NB4 (cell line): ENCODE measurements at regions not wholly inside any gene's neighbourhood (a gene's known extent, or its start where the extent isn't known, plus 50 kb on each side); places are given as distances from the start of the nearest gene placed in this dataset.
A peak's percentile ranks its signal among the peaks of the same experiment; 100 is the strongest.

Source experiments
- DNase-seq: peaks from one replicate; pipeline ENCODE4 v3.0.0; 2010; ENCODE audit warnings: low read depth
- H3K4me3 ChIP-seq: one replicate; pipeline ENCODE4 v1.5.1; 2011; ENCODE audit warnings: mild to moderate bottlenecking, low read depth, low read length, moderate library complexity
- CTCF ChIP-seq: IDR thresholded peaks from one replicate; pipeline ENCODE4 v1.5.1; 2012; ENCODE audit warnings: low read depth, low read length
- MYC ChIP-seq: IDR thresholded peaks from 2 replicates; pipeline ENCODE4 v1.6.1; 2011; ENCODE audit warnings: low read depth, low read length
- POLR2A ChIP-seq: IDR thresholded peaks from 2 replicates; pipeline ENCODE4 v1.6.1; 2011; ENCODE audit warnings: mild to moderate bottlenecking; ENCODE audit not compliant: insufficient read length; ENCODE audit errors: extremely low read depth
- TF ChIP-seq, protein P1 (sequence below): IDR thresholded peaks from 2 replicates; pipeline ENCODE4 v1.6.1; 2011; ENCODE audit warnings: low read depth, low read length

DNA sequence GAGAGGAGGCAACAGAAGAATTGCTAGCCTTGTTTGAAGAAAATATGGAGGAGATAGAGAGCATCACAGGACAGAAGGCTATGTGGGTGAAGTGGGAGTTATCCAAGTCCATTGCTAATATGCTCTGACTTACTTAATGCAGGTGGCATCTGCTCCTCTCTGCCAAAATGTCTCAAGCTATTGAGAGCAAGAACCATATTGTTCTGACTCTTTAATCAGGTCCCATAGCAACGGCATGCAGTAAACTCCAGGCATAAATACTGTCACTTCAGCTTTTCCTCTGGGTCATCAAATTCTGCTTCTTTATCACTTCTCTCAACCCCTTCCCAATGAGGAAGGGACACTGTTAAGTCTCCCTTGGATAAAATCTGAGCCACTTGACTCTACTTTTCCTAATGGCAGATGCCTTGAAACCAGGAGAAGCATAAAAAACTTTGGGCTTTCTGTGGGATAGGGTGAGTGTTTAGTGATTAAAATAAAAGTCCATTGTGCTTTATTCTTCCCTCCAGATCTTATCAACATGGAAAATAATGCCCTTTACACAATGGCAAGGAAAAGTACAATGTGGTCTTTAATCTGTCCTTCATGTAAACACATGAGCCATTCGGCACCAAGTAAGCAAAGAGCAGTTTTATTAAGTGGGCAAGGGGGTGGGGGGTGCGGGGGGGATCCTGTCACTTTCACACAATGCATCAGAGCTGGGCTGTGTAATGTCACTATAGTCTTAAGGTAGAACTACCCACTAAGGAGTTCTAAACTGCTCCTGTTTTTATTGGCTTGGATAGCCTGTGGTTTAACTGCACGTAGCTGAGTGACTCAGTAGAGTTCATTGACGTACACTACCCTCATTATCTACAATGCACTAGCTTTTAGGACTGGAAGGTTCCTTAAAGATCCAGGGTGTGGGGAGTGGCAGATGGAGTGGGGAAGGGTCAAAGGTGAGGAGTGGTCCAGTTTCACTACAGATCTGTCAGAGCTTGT lies 71.0 kb upstream of the TARS1 start:
- peak; percentile 19 for DNase-seq
- TF ChIP-seq CTCF: no peak
- no peak for TF ChIP-seq POLR2A
- TF ChIP-seq MYC: no peak
- TF ChIP-seq, protein P1, sequence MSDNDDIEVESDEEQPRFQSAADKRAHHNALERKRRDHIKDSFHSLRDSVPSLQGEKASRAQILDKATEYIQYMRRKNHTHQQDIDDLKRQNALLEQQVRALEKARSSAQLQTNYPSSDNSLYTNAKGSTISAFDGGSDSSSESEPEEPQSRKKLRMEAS: no peak
- H3K4me3 ChIP-seq: no peak overlapping the region

DNA sequence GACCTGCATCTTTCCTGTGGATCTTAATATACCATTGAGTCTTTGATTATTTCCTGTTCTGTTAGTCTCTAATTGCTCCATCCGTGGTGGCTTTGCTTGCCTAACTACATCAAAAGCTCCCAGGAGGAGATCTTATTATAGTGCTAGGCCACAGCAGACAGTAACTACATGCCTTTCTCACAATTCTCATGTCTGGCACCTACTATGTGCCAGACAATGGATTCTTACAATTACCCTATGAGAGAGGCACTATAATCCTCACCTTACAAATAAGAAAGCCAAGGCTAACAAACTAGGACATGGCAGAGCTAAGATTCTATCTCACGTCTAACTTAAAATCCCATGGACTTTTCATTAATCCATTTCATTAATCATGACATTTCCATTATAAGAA lies 70.3 kb upstream of the TARS1 start:
- no peak overlapping the region for H3K4me3 ChIP-seq
- TF ChIP-seq MYC (no peak), CTCF (no peak), POLR2A (no peak)
- TF ChIP-seq, protein P1: no peak
- DNase-seq: peak; percentile 6

DNA sequence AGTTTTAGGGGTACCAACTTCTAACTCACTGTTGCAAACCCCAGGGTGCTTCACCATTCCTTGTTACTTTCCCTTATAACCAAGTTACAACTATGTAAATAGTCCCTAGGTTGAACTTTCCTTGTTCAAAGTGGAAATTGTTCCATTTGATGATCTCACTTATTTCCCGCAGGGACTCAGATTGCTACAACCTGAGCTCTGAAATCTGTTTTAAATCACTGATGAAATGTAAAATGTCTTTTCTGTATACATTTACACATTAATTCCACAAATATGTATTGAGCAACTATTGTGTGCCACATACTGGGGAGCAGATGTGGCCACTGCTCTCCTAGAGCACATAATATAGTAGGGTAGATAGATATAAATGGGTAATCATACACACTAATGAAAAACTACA lies 69.1 kb upstream of the TARS1 start:
- DNase-seq: no peak
- TF ChIP-seq MYC (no peak), POLR2A (no peak), CTCF (no peak)
- TF ChIP-seq, protein P1: no peak
- no peak overlapping the region for H3K4me3 ChIP-seq

DNA sequence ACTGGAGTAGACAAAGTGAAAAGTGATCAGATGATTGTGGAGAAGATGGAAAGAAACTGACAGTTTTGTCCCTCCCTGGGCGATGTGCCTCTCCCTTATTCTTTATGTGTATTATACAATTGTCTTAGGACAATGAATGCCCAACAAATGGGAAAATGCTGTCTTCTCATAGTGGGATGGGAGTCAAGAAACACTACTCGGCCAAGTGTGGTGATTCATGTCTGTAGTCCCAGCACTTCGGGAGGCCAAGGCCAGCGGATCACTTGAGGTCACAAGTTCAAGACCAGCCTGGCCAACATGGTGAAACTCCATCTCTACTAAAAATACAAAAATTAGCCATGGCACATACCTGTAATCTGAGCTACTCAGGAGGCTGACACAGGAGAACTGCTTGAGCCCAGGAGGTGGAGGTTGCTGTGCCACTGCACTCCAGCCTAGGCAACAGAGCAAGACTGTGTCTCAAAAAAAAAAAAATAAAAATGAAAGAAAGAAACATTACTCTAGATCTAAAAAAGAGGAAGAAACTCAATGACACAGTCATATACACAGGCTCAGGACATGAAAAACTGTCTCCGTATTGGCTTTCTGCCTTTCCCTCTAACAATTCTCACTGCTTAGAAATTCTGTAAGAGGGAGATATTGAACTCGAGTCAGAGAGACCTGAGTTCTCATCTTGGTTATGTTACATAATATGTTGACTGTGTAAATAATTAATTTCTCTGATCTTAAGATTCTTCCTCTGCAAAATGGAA lies 67.9 kb upstream of the TARS1 start:
- H3K4me3 ChIP-seq: no peak overlapping the region
- no peak for DNase-seq
- no peak for TF ChIP-seq POLR2A
- TF ChIP-seq MYC: no peak
- no peak for TF ChIP-seq CTCF
- TF ChIP-seq, protein P1: no peak

DNA sequence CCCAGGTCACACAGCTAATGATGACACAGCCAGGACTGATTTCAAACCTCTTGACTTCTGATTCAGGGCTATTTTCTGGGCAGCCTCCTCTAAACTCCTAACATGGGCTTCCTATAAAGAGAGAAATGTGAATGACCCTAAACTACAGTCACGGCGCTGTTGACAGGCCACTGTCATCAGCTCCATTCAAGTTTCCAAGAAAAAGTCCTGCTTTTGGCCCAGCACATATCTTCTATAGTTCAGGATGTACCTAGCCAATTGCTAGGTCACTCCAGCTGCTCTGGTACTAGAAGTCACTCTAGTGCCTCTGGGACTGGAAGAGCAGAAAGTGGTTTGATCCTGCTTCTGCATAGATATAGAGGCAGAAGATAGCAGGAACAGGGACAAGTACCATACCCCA lies 64.9 kb upstream of the TARS1 start:
- no peak for DNase-seq
- H3K4me3 ChIP-seq: no peak overlapping the region
- TF ChIP-seq, protein P1: no peak
- TF ChIP-seq MYC (no peak), CTCF (no peak), POLR2A (no peak)
